ENCODE measurements at regions not wholly inside any gene's neighbourhood (a gene's known extent, or its start where the extent isn't known, plus 50 kb on each side); places are given as distances from the start of the nearest gene placed in this dataset.

DNA sequence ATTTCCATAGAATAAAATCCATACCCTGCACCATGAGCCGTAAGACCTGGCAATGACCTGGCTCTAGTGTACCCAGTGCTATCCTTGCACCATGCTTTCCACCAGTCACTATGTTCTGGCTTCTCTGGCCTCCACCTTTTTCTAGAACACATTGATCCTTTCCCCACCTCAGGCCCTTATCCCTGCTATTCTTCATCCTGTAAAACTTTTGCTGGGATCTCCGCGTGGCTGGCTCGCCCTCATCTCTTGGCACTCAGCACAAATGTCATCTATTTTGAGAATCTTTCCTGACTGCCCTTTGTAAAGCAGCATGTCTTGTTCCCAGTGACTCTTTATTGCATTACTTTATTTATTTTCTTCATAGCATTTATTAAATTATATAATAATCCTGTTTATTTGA is 169.8 kb upstream of the B3GALT2 start:
- no peak for DNase-seq (ENCODE audit: low read depth)
- H3K4me3 ChIP-seq (ENCODE audit: low read depth, low read length), result no peak overlapping the region
- TF ChIP-seq, protein P1, sequence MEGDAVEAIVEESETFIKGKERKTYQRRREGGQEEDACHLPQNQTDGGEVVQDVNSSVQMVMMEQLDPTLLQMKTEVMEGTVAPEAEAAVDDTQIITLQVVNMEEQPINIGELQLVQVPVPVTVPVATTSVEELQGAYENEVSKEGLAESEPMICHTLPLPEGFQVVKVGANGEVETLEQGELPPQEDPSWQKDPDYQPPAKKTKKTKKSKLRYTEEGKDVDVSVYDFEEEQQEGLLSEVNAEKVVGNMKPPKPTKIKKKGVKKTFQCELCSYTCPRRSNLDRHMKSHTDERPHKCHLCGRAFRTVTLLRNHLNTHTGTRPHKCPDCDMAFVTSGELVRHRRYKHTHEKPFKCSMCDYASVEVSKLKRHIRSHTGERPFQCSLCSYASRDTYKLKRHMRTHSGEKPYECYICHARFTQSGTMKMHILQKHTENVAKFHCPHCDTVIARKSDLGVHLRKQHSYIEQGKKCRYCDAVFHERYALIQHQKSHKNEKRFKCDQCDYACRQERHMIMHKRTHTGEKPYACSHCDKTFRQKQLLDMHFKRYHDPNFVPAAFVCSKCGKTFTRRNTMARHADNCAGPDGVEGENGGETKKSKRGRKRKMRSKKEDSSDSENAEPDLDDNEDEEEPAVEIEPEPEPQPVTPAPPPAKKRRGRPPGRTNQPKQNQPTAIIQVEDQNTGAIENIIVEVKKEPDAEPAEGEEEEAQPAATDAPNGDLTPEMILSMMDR (IDR thresholded peaks at IDR 0.05; ENCODE audit: insufficient read depth, low read depth, low read length, missing control alignments), result no peak

DNA sequence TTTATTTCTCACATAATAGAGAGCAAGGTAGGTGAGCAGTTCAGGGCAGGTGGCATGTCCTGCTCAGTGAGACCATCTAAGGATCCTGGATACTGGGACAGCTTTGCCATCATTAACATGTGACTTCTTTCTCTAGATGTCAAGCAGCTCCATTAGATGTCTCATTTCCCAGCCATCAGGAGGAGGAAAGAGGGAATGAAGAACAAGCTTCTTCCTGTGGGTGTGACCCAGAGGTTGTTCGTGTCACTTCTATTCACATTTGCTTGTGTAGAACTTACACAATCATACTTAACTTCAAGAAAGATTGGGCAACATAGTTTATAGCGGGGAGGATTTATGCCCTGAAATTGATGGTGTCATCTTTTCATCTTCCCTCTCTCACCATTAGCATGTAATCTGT is 169.2 kb upstream of the B3GALT2 start:
- TF ChIP-seq, protein P1 (IDR thresholded peaks at IDR 0.05; ENCODE audit: insufficient read depth, low read depth, low read length, missing control alignments), result no peak
- H3K4me3 ChIP-seq (ENCODE audit: low read depth, low read length), result no peak overlapping the region
- DNase-seq (ENCODE audit: low read depth), result no peak

DNA sequence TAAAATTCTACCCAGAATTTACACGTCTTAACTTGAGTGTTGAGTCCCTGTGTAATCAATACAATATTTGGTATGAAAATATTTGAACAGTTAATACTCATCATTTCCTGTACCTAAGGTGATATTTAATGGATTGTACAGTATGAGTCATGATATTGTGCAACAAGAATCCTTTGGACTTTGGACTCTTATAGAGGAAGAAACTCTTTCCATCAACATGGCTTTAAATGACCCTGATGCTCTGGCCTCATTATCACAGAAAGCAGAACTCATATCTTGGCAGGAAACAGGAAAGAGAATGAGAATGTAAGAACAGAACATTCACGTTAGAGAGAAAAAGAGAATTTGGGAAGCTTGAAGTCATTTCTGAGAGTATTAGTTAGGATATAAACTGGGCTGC is 168.8 kb upstream of the B3GALT2 start:
- TF ChIP-seq, protein P1 (IDR thresholded peaks at IDR 0.05; ENCODE audit: insufficient read depth, low read depth, low read length, missing control alignments), result no peak
- H3K4me3 ChIP-seq (ENCODE audit: low read depth, low read length), result no peak overlapping the region
- DNase-seq (ENCODE audit: low read depth), result no peak

DNA sequence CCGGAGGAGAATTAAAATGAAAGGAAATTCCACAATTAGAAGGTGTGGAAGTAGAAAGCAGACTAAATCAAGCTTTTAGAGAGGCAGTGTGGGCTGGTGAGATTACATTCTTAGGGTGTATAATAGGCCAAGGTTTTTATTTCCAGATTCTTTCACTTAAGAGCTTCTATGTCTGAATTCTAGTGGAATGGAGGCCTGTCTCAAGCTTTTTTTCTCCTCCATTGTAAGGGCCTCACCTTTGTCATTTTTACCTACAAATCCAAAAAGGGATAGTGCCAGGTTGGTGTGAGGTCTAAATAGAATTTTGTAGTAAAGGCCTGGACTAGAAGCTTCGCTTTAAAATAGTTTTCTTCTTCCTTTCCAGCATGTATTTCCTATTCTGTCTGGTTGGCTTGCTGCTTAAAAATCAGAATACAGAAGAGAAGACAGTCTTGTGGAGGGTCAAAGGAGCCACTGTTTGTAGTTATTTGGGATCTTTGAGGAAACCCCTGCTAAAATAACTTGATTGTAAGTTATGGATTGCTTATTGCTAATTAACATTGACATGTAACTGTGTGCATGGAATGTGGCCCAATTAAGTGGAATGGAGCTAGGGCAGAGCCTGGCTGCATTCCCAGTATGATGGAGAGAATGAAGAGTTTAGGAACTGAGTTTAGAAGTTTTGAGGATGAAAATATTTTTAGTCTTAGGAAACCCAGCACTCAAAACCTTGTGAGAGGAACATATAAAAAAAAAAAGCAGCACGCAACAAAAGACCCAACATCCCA is 162.5 kb upstream of the B3GALT2 start:
- no peak for DNase-seq (ENCODE audit: low read depth)
- TF ChIP-seq, protein P1 (IDR thresholded peaks at IDR 0.05; ENCODE audit: insufficient read depth, low read depth, low read length, missing control alignments), result no peak
- no peak overlapping the region for H3K4me3 ChIP-seq (ENCODE audit: low read depth, low read length)

DNA sequence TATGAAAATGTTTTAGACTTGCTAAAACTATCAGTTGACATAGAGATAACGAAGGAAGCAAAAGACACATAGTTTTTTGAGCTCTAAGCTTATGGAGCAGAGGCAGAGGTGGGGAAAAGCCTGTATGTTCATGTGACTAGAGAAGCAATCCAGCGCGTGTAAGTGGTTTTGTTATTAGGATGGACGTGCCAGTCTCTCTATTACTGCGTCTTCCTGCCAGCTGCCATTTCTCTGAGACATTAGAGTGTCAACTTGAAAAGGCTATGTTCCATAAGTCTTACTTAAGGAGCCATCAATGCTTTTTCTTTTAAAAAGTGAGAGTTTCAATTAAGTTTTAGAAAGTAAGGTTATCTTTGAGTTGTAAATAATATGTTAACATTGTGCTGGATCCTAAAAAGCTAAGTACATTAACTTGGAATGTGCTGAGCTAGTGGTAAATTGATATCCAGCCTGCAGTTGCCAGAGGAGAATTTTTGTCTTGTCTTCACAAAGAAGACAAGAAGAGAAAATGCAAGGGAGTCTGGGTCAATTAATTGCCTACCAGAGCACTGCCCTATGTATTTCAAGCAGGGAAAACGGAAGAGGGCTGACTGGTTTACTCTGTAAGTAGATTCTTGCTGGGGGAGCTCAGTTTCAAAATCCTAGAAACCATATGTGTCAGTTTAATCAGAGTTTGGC is 161.8 kb upstream of the B3GALT2 start:
- H3K4me3 ChIP-seq (ENCODE audit: low read depth, low read length), result no peak overlapping the region
- TF ChIP-seq, protein P1 (IDR thresholded peaks at IDR 0.05; ENCODE audit: insufficient read depth, low read depth, low read length, missing control alignments), result no peak
- DNase-seq (ENCODE audit: low read depth), result no peak

DNA sequence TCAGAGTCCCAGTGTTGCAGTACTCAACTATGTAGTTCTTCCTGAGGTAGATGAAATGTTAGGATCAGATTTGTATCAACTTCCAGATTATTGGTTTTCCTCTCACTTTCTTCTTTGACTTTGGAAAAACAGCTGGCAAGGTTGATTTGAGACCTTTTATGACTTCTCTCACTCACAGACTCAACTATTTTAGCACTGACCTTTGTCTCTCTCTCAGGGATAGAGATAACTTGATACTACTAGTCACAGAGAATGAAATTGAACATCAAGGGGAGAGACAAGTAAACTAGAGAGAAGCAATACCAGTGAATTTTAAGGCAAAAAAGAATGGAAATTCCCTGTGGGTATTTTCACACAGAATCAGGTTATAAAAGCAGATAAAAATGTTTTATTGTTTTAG is 159.7 kb upstream of the B3GALT2 start:
- TF ChIP-seq, protein P1 (IDR thresholded peaks at IDR 0.05; ENCODE audit: insufficient read depth, low read depth, low read length, missing control alignments), result no peak
- no peak for DNase-seq (ENCODE audit: low read depth)
- no peak overlapping the region for H3K4me3 ChIP-seq (ENCODE audit: low read depth, low read length)
